HG02588 (cell line): ENCODE measurements at regions not wholly inside any gene's neighbourhood (a gene's known extent, or its start where the extent isn't known, plus 50 kb on each side); places are given as distances from the start of the nearest gene placed in this dataset.

Experiments used
- ATAC-seq: cut with Tn5 transposase; IDR thresholded peaks from one replicate; pipeline ENCODE4 v1.9.1; 2021; ENCODE audit warnings: mild to moderate bottlenecking, moderate library complexity; ENCODE audit not compliant: unreplicated experiment

GRCh38 chr11:129723146-129723760 is 92.4 kb upstream of the TMEM45B start:
- no peak for ATAC-seq

- ATAC-seq = no peak
Measured at GRCh38 chr11:129723761-129724162, 91.9 kb upstream of the TMEM45B start.

GRCh38 chr11:129724866-129725265 is 90.8 kb upstream of the TMEM45B start:
- ATAC-seq = no peak

GRCh38 chr11:129726179-129726578 is 89.5 kb upstream of the TMEM45B start:
- no peak for ATAC-seq

- no peak for ATAC-seq
Measured at GRCh38 chr11:129728581-129728980, 87.1 kb upstream of the TMEM45B start.

- no peak for ATAC-seq
Measured at GRCh38 chr11:129729216-129729615, 86.4 kb upstream of the TMEM45B start.

GRCh38 chr11:129729823-129730222 is 85.8 kb upstream of the TMEM45B start:
- ATAC-seq = no peak

GRCh38 chr11:129731316-129731715 is 84.3 kb upstream of the TMEM45B start:
- ATAC-seq = no peak

GRCh38 chr11:129732941-129733340 is 82.7 kb upstream of the TMEM45B start:
- no peak for ATAC-seq

GRCh38 chr11:129733384-129733783 is 82.3 kb upstream of the TMEM45B start:
- ATAC-seq = no peak

- ATAC-seq = no peak
Measured at GRCh38 chr11:129733981-129734380, 81.7 kb upstream of the TMEM45B start.

GRCh38 chr11:129734654-129735053 is 81.0 kb upstream of the TMEM45B start:
- ATAC-seq = no peak

GRCh38 chr11:129737831-129738230 is 77.8 kb upstream of the TMEM45B start:
- ATAC-seq = no peak

GRCh38 chr11:129738242-129738641 is 77.4 kb upstream of the TMEM45B start:
- ATAC-seq = no peak

GRCh38 chr11:129739339-129739738 is 76.3 kb upstream of the TMEM45B start:
- ATAC-seq = no peak

- no peak for ATAC-seq
Measured at GRCh38 chr11:129740125-129740719, 75.4 kb upstream of the TMEM45B start.

GRCh38 chr11:129743112-129743815 is 72.4 kb upstream of the TMEM45B start:
- ATAC-seq = no peak

- no peak for ATAC-seq
Measured at GRCh38 chr11:129747071-129747470, 68.6 kb upstream of the TMEM45B start.

- no peak for ATAC-seq
Measured at GRCh38 chr11:129749141-129749540, 66.5 kb upstream of the TMEM45B start.

- peak; percentile 88 for ATAC-seq
Measured at GRCh38 chr11:129750343-129751292, 65.0 kb upstream of the TMEM45B start.

- no peak for ATAC-seq
Measured at GRCh38 chr11:129751511-129751910, 64.1 kb upstream of the TMEM45B start.
